ENCODE measurements at regions not wholly inside any gene's neighbourhood (a gene's known extent, or its start where the extent isn't known, plus 50 kb on each side); places are given as distances from the start of the nearest gene placed in this dataset.
"Not testable (repeated sequence)": the region's sequence is repeated elsewhere in the genome, so short reads cannot be mapped to it uniquely, and the experiment has no call there.

DNA sequence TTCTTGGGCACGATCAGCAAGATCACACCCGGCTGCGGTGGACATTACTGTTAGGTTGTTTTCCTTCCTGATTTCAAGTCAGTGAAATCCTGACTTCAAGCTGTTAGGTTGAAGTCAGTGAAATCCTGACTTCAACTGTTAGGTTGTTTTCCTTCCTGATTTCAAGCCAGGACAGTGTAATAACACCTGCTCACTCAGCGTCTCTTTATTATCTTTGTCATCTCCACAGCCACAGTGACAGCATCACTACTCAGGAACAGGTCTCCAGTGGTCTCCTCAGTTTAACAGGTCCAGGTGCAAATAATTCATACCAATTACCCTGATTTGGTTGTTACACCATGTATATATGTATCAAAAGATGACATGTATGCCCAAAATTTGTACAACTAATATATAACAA is 208.1 kb upstream of the REG3G start:
- no CpG with 5 or more reads among the region's 4 CpGs for WGBS (ENCODE audit: extremely low coverage, insufficient coverage, insufficient read length)

DNA sequence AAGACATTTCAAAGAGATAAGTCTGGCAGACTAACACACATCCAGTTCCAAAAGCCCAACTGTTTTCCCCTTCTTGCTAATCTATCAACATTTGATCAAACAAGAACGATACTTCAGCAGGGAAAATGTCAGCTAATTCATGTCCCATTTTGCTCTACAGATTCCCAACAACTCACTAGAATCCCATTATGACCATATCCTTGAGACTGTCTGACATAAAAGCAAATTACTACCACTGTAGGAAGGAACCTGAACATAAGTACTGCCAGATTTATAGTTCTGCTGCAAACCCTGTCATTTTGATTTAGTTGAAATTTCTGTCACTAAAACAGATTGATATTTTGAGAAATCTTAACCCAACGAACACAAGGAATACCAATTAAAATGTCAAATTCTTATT is 193.0 kb upstream of the REG3G start:
- H3K9me3 ChIP-seq (ENCODE audit: insufficient read depth, low read depth, low read length): no peaks in the 10 kb centered on the region
- H3K23ac ChIP-seq (ENCODE audit: low read length): no peak overlapping the region
- no peak overlapping the region for H4K8ac ChIP-seq (ENCODE audit: low read depth, low read length)
- no peak overlapping the region for H2AK5ac ChIP-seq (ENCODE audit: low read length)
- H4K91ac ChIP-seq (ENCODE audit: low read depth, low read length): no peak overlapping the region
- no peaks in the 10 kb centered on the region for H3K36me3 ChIP-seq (ENCODE audit: control insufficient read depth in 1 of 2, insufficient read depth in 2 of 2, low read length in 2 of 2)
- no peak overlapping the region for H3K4me3 ChIP-seq (ENCODE audit: low read depth, low read length)
- WGBS (ENCODE audit: extremely low coverage, insufficient coverage, insufficient read length): no CpG with 5 or more reads among the region's 2 CpGs
- no peak overlapping the region for H2AFZ ChIP-seq (ENCODE audit: insufficient read depth, low read length, poor library complexity)
- no peak overlapping the region for H3K9ac ChIP-seq (ENCODE audit: low read length)
- H2BK5ac ChIP-seq (ENCODE audit: low read depth, low read length, poor library complexity): no peak overlapping the region
- no peak overlapping the region for H3K14ac ChIP-seq (ENCODE audit: low read length)
- H3K4me1 ChIP-seq (ENCODE audit: control insufficient read depth in 1 of 2, insufficient read depth in 2 of 2, low read length in 2 of 2): no peaks in the 10 kb centered on the region
- no peak overlapping the region for H2BK120ac ChIP-seq (ENCODE audit: insufficient read depth, low read length, poor library complexity)
- H2BK12ac ChIP-seq (ENCODE audit: low read length): no peak overlapping the region
- no peak for DNase-seq
- no peak overlapping the region for H3K27ac ChIP-seq (ENCODE audit: low read depth, low read length)
- no peak overlapping the region for H3K18ac ChIP-seq (ENCODE audit: low read length)
- no peak overlapping the region for H3K4ac ChIP-seq (ENCODE audit: low read depth, low read length)
- H3K27me3 ChIP-seq (ENCODE audit: insufficient read depth, low read length): no peaks in the 10 kb centered on the region
- no peaks in the 10 kb centered on the region for H3K79me2 ChIP-seq (ENCODE audit: control insufficient read depth, insufficient read depth, low read length, poor library complexity)
- no peaks in the 10 kb centered on the region for H3K79me1 ChIP-seq (ENCODE audit: low read length)
- no peak overlapping the region for H3K4me2 ChIP-seq (ENCODE audit: low read length)
- no peak overlapping the region for H4K12ac ChIP-seq (ENCODE audit: low read depth, low read length)

More for the DNA sequence above, 208.1 kb upstream of the REG3G start:
- Histone ChIP-seq H3K27ac (ENCODE audit: low read depth, low read length) (no peak overlapping the region), H4K12ac (ENCODE audit: low read depth, low read length) (no peak overlapping the region), H3K27me3 (ENCODE audit: insufficient read depth, low read length) (no peaks in the 10 kb centered on the region), H2BK5ac (ENCODE audit: low read depth, low read length, poor library complexity) (no peak overlapping the region), H3K79me1 (ENCODE audit: low read length) (peaks cover 2% of the 10 kb centered on the region), H3K23ac (ENCODE audit: low read length) (no peak overlapping the region), H2BK12ac (ENCODE audit: low read length) (no peak overlapping the region), H2AFZ (ENCODE audit: insufficient read depth, low read length, poor library complexity) (no peak overlapping the region), H3K79me2 (ENCODE audit: control insufficient read depth, insufficient read depth, low read length, poor library complexity) (no peaks in the 10 kb centered on the region), H3K9me3 (ENCODE audit: insufficient read depth, low read depth, low read length) (no peaks in the 10 kb centered on the region), H3K9ac (ENCODE audit: low read length) (no peak overlapping the region), H2AK5ac (ENCODE audit: low read length) (no peak overlapping the region), H4K91ac (ENCODE audit: low read depth, low read length) (no peak overlapping the region), H3K4me2 (ENCODE audit: low read length) (no peak overlapping the region), H3K4me1 (ENCODE audit: control insufficient read depth in 1 of 2, insufficient read depth in 2 of 2, low read length in 2 of 2) (no peaks in the 10 kb centered on the region), H4K8ac (ENCODE audit: low read depth, low read length) (no peak overlapping the region), H2BK120ac (ENCODE audit: insufficient read depth, low read length, poor library complexity) (no peak overlapping the region), H3K14ac (ENCODE audit: low read length) (no peak overlapping the region), H3K4ac (ENCODE audit: low read depth, low read length) (no peak overlapping the region), H3K4me3 (ENCODE audit: low read depth, low read length) (no peak overlapping the region), H3K36me3 (ENCODE audit: control insufficient read depth in 1 of 2, insufficient read depth in 2 of 2, low read length in 2 of 2) (no peaks in the 10 kb centered on the region), H3K18ac (ENCODE audit: low read length) (no peak overlapping the region)
- DNase-seq: no peak

DNA sequence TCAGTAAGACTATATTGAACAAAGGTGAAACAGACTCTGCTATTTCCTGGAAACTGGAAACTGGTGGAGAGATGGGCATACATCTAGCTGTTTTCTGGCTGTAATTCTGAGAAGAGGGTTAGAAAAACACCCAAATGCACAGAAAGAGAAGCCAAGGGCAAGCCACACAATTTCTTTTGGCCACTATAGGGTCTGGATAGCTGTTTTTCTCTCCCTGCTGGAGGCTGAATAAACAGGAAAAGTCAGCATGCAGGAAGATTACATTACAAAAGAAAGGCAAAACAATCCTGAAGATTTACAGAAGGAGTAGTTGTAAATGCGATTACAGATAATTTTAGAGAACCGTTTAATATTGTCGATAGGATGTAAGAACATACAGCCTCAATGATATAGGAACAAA is 186.2 kb upstream of the REG3G start:
- H3K9ac ChIP-seq (ENCODE audit: low read length): no peak overlapping the region
- H3K27ac ChIP-seq (ENCODE audit: low read depth, low read length): no peak overlapping the region
- no peak overlapping the region for H3K4me2 ChIP-seq (ENCODE audit: low read length)
- H2BK5ac ChIP-seq (ENCODE audit: low read depth, low read length, poor library complexity): no peak overlapping the region
- no peak overlapping the region for H2AFZ ChIP-seq (ENCODE audit: insufficient read depth, low read length, poor library complexity)
- no peak overlapping the region for H3K14ac ChIP-seq (ENCODE audit: low read length)
- H3K27me3 ChIP-seq (ENCODE audit: insufficient read depth, low read length): no peaks in the 10 kb centered on the region
- H3K9me3 ChIP-seq (ENCODE audit: insufficient read depth, low read depth, low read length): no peaks in the 10 kb centered on the region
- no peak overlapping the region for H4K8ac ChIP-seq (ENCODE audit: low read depth, low read length)
- no peak overlapping the region for H4K12ac ChIP-seq (ENCODE audit: low read depth, low read length)
- H3K4me3 ChIP-seq (ENCODE audit: low read depth, low read length): no peak overlapping the region
- H3K23ac ChIP-seq (ENCODE audit: low read length): no peak overlapping the region
- H3K4me1 ChIP-seq (ENCODE audit: control insufficient read depth in 1 of 2, insufficient read depth in 2 of 2, low read length in 2 of 2): no peaks in the 10 kb centered on the region
- H4K91ac ChIP-seq (ENCODE audit: low read depth, low read length): no peak overlapping the region
- no peak for DNase-seq
- H3K4ac ChIP-seq (ENCODE audit: low read depth, low read length): no peak overlapping the region
- no peaks in the 10 kb centered on the region for H3K36me3 ChIP-seq (ENCODE audit: control insufficient read depth in 1 of 2, insufficient read depth in 2 of 2, low read length in 2 of 2)
- WGBS (ENCODE audit: extremely low coverage, insufficient coverage, insufficient read length): no CpG with 5 or more reads among the region's 3 CpGs
- H2BK120ac ChIP-seq (ENCODE audit: insufficient read depth, low read length, poor library complexity): no peak overlapping the region
- H3K18ac ChIP-seq (ENCODE audit: low read length): no peak overlapping the region
- H3K79me2 ChIP-seq (ENCODE audit: control insufficient read depth, insufficient read depth, low read length, poor library complexity): no peaks in the 10 kb centered on the region
- H3K79me1 ChIP-seq (ENCODE audit: low read length): peaks cover 1% of the 10 kb centered on the region
- H2AK5ac ChIP-seq (ENCODE audit: low read length): no peak overlapping the region
- no peak overlapping the region for H2BK12ac ChIP-seq (ENCODE audit: low read length)

DNA sequence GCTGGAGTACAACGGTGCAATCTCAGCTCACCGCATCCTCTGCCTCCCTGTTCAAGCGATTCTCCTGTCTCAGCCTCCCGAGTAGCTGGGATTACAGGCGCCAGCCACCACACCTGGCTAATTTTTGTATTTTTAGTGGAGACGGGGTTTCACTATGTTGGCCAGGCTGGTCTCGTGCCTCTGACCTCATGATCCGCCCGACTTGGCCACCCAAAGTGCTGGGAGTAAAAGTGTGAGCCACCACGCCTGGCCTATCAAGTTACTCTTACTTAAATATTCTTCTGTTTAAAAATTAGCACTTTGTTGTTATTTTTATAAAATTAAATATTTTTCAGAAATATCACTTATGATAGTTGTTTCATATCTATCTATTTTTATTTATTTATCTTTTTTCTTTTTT is 185.2 kb upstream of the REG3G start:
- H3K18ac ChIP-seq (ENCODE audit: low read length); H4K8ac ChIP-seq (ENCODE audit: low read depth, low read length); H3K27ac ChIP-seq (ENCODE audit: low read depth, low read length); H2AFZ ChIP-seq (ENCODE audit: insufficient read depth, low read length, poor library complexity); H2BK120ac ChIP-seq (ENCODE audit: insufficient read depth, low read length, poor library complexity); H3K9me3 ChIP-seq (ENCODE audit: insufficient read depth, low read depth, low read length); H3K14ac ChIP-seq (ENCODE audit: low read length); H3K4me3 ChIP-seq (ENCODE audit: low read depth, low read length); H4K12ac ChIP-seq (ENCODE audit: low read depth, low read length); H3K23ac ChIP-seq (ENCODE audit: low read length); H3K4ac ChIP-seq (ENCODE audit: low read depth, low read length); H3K36me3 ChIP-seq (ENCODE audit: control insufficient read depth in 1 of 2, insufficient read depth in 2 of 2, low read length in 2 of 2); DNase-seq; H3K79me1 ChIP-seq (ENCODE audit: low read length); H3K27me3 ChIP-seq (ENCODE audit: insufficient read depth, low read length); H2BK12ac ChIP-seq (ENCODE audit: low read length); H3K79me2 ChIP-seq (ENCODE audit: control insufficient read depth, insufficient read depth, low read length, poor library complexity); H4K91ac ChIP-seq (ENCODE audit: low read depth, low read length); H3K9ac ChIP-seq (ENCODE audit: low read length); H2BK5ac ChIP-seq (ENCODE audit: low read depth, low read length, poor library complexity); H3K4me2 ChIP-seq (ENCODE audit: low read length); H3K4me1 ChIP-seq (ENCODE audit: control insufficient read depth in 1 of 2, insufficient read depth in 2 of 2, low read length in 2 of 2); H2AK5ac ChIP-seq (ENCODE audit: low read length): not testable (repeated sequence)
- WGBS (ENCODE audit: extremely low coverage, insufficient coverage, insufficient read length): no CpG with 5 or more reads among the region's 10 CpGs

Measured in trophoblast cell (in vitro differentiated cells and primary cell).